Fibroblast of pulmonary artery (primary cell): ENCODE measurements at regions not wholly inside any gene's neighbourhood (a gene's known extent, or its start where the extent isn't known, plus 50 kb on each side); places are given as distances from the start of the nearest gene placed in this dataset.

Source experiments
- DNase-seq: peaks from one replicate; pipeline ENCODE4 v3.0.0-alpha.2; 2010; ENCODE audit warnings: low read depth
- H3K4me3 ChIP-seq: replicated peaks from 2 replicates; pipeline ENCODE4 v1.5.1; 2011; ENCODE audit warnings: low read depth, mild to moderate bottlenecking, control low read depth, low read length, moderate library complexity
- CTCF ChIP-seq: IDR thresholded peaks from 2 replicates; pipeline ENCODE4 v1.5.1; 2011; ENCODE audit warnings: mild to moderate bottlenecking, control low read depth, low read length, inconsistent platforms; ENCODE audit errors: missing control alignments

DNA sequence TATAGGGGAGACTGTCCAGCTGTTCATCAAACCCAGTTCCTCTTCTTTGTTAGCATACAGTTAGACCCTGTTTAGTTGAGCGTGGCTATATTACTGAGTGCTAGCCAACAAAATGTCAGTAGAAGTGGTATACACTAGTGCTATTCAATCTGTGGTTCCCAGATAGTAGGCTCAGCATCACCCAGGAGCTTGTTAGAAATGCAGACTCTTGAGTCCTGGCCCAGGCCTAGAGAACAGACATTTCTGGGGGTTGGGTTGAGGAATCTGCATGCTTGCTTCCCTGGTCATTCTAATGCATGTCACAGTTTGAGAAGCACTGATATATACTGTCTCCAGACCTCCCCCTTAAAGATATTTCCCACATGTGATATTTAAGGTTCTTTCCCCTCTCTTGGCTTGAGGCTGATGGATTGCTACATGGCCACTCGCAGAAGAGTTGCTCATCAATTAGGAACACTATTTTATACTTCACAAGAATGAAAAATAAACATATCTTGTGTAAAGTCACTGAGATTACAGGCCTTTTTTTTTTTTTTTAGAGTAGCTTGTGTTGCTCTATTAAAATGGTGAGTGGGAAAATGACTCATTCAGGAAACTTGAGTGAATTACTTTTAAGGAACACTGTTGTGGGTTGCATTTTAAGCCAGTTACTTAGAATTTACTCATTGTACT is 289.0 kb downstream of the STIM2 start:
- peak; percentile 14 for DNase-seq
- TF ChIP-seq CTCF: no peak
- H3K4me3 ChIP-seq: no peak overlapping the region

GRCh38 chr4:27152703-27153102 is 292.1 kb downstream of the STIM2 start:
- H3K4me3 ChIP-seq: no peak overlapping the region
- TF ChIP-seq CTCF: no peak
- DNase-seq: no peak

- no peak overlapping the region for H3K4me3 ChIP-seq
- peak; percentile 52 for DNase-seq
- no peak for TF ChIP-seq CTCF
These were observed 294.1 kb downstream of the STIM2 start for GRCh38 chr4:27154706-27155105.

- DNase-seq: no peak
- H3K4me3 ChIP-seq: no peak overlapping the region
- TF ChIP-seq CTCF: no peak
These were observed 300.6 kb downstream of the STIM2 start for GRCh38 chr4:27161191-27161590.

DNA sequence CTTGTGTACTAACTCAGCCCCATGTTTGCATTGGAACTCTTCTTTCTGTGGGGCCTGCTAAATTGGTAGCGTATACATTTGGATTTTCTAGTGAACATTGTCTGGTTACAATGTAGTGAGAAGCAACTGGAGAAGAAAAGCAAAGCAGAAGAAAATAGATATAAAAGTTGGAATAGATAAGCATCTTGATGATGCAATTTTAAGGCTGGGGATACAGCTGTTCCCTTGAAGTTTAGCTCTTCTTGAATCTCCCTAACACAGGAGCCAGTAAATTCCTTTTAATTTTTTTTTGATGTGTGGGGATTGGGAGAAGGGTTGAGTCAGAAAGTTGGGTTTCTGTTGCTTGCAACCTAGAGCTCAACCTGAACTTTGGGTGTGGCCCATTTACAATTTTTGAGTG is 308.1 kb downstream of the STIM2 start:
- H3K4me3 ChIP-seq: no peak overlapping the region
- no peak for DNase-seq

GRCh38 chr4:27173280-27173679 is 312.6 kb downstream of the STIM2 start:
- H3K4me3 ChIP-seq: no peak overlapping the region
- TF ChIP-seq CTCF: no peak

More for the DNA sequence above, 308.1 kb downstream of the STIM2 start:
- no peak for TF ChIP-seq CTCF

DNA sequence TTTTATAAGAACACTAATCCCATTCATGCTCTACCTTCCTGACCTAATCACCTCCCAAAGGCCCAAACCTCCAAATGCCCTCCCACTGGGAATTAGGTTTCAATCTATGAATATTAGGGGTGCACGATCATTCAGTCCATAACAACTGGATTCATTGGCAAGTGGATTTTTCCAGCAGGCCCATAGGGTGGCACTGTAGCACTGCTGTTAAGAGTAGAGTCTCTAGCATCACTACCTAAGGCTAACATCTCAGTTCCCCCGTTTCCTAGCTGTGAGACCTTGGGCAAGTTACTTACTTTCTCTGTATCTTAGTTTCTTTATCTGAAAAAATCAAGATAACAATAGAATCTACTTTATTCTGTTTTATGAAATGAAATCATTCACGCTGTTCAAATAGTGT is 315.8 kb downstream of the STIM2 start:
- TF ChIP-seq CTCF: peak; percentile 23
- DNase-seq: peak; percentile 45
- H3K4me3 ChIP-seq: no peak overlapping the region

More at GRCh38 chr4:27173280-27173679, 312.6 kb downstream of the STIM2 start:
- no peak for DNase-seq
